WTC11 (cell line): ENCODE measurements at regions not wholly inside any gene's neighbourhood (a gene's known extent, or its start where the extent isn't known, plus 50 kb on each side); places are given as distances from the start of the nearest gene placed in this dataset.
A peak's percentile ranks its signal among the peaks of the same experiment; 100 is the strongest.

Experiments used
- ATAC-seq: fragments of 200-7000 bp; cut with Tn5 transposase; 2 replicates; pipeline ENCODE4 v1.10.0; 2021; ENCODE audit warnings: mild to moderate bottlenecking, moderate library complexity
- CTCF ChIA-PET: fragments of 300-600 bp; sonication (Branson Sonifier 250); formaldehyde crosslinking; loops from one replicate; lab custom pipeline; 2021; ENCODE audit warnings: antibody characterized with exemption; lab: Charles Lee
- POLR2A ChIA-PET: fragments of 350-600 bp; sonication (Branson Sonifier 250); formaldehyde crosslinking; loops from one replicate; lab custom pipeline; 2021; ENCODE audit warnings: antibody characterized with exemption; lab: Charles Lee
- DNase-seq: peaks from one replicate; pipeline ENCODE4 v3.0.0; 2021; ENCODE audit warnings: low spot score
- H3K27ac Mint-ChIP-seq: 2 replicates; pipeline ENCODE4 v1.8.0; 2021; ENCODE audit warnings: mixed read lengths
- H3K27me3 Mint-ChIP-seq: 2 replicates; pipeline ENCODE4 v1.8.0; 2021; ENCODE audit warnings: low read depth, mild to moderate bottlenecking, moderate library complexity, mixed read lengths
- H3K36me3 Mint-ChIP-seq: 2 replicates; pipeline ENCODE4 v1.8.0; 2021; ENCODE audit warnings: mixed read lengths
- H3K4me1 Mint-ChIP-seq: 2 replicates; pipeline ENCODE4 v1.8.0; 2022; ENCODE audit warnings: mixed read lengths
- H3K4me3 Mint-ChIP-seq: 2 replicates; pipeline ENCODE4 v1.8.0; 2021; ENCODE audit warnings: mild to moderate bottlenecking, moderate library complexity, mixed read lengths
- H3K9me3 Mint-ChIP-seq: 2 replicates; pipeline ENCODE4 v1.8.0; 2021; ENCODE audit warnings: mixed read lengths
- GTF2I ChIP-seq: fragments of 250-450 bp; sonication (Bioruptor Pico); conservative IDR thresholded peaks from 2 replicates; pipeline ENCODE4 v1.4.0; 2021; ENCODE audit warnings: mild to moderate bottlenecking
- TF ChIP-seq, protein P1 (sequence below): sonication (generic); formaldehyde crosslinking; IDR thresholded peaks from 2 replicates; pipeline ENCODE4 v1.8.1; 2023; ENCODE audit warnings: mild to moderate bottlenecking, missing genetic modification reagents, moderate library complexity
- TF ChIP-seq, protein P2 (sequence below): sonication (generic); formaldehyde crosslinking; IDR thresholded peaks from 2 replicates; pipeline ENCODE4 v1.8.1; 2023; ENCODE audit warnings: mild to moderate bottlenecking, missing genetic modification reagents, borderline replicate concordance
- TF ChIP-seq, protein P3 (sequence below): sonication (generic); formaldehyde crosslinking; IDR thresholded peaks from 2 replicates; pipeline ENCODE4 v1.8.0; 2022; ENCODE audit warnings: missing genetic modification reagents
- TF ChIP-seq, protein P4 (sequence below): sonication (generic); formaldehyde crosslinking; IDR thresholded peaks from 2 replicates; pipeline ENCODE4 v1.8.0; 2022; ENCODE audit warnings: mild to moderate bottlenecking, missing genetic modification reagents
- TF ChIP-seq, protein P5 (sequence below): sonication (generic); formaldehyde crosslinking; IDR thresholded peaks from 2 replicates; pipeline ENCODE4 v1.8.1; 2022; ENCODE audit warnings: missing genetic modification reagents, borderline replicate concordance
- TF ChIP-seq, protein P6 (sequence below): sonication (generic); formaldehyde crosslinking; IDR thresholded peaks from 2 replicates; pipeline ENCODE4 v1.8.1; 2023; ENCODE audit warnings: mild to moderate bottlenecking, missing genetic modification reagents, moderate library complexity

DNA sequence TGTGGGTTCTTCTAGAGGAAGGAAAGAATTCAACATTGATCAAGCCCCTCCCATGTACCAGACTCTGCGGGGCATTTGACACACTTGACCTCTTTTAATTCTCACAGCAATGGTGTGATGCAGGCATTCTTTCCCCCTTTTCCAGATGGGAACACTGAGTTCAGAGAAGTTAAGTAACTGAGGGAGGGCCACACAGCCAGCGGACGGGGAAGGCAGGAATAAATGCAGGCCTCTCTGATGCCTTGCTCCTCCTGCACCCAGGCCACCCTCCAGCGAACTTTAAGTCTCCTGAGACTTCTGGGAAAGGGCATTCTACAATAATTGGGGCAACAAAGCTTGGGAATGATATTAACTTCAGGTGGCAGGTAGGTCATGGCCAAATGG, 227.4 kb downstream of the UACA start (continued):
- TF ChIP-seq, protein P1, sequence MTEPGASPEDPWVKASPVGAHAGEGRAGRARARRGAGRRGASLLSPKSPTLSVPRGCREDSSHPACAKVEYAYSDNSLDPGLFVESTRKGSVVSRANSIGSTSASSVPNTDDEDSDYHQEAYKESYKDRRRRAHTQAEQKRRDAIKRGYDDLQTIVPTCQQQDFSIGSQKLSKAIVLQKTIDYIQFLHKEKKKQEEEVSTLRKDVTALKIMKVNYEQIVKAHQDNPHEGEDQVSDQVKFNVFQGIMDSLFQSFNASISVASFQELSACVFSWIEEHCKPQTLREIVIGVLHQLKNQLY (CRISPR knock-in tag) = no peak
- TF ChIP-seq, protein P2, sequence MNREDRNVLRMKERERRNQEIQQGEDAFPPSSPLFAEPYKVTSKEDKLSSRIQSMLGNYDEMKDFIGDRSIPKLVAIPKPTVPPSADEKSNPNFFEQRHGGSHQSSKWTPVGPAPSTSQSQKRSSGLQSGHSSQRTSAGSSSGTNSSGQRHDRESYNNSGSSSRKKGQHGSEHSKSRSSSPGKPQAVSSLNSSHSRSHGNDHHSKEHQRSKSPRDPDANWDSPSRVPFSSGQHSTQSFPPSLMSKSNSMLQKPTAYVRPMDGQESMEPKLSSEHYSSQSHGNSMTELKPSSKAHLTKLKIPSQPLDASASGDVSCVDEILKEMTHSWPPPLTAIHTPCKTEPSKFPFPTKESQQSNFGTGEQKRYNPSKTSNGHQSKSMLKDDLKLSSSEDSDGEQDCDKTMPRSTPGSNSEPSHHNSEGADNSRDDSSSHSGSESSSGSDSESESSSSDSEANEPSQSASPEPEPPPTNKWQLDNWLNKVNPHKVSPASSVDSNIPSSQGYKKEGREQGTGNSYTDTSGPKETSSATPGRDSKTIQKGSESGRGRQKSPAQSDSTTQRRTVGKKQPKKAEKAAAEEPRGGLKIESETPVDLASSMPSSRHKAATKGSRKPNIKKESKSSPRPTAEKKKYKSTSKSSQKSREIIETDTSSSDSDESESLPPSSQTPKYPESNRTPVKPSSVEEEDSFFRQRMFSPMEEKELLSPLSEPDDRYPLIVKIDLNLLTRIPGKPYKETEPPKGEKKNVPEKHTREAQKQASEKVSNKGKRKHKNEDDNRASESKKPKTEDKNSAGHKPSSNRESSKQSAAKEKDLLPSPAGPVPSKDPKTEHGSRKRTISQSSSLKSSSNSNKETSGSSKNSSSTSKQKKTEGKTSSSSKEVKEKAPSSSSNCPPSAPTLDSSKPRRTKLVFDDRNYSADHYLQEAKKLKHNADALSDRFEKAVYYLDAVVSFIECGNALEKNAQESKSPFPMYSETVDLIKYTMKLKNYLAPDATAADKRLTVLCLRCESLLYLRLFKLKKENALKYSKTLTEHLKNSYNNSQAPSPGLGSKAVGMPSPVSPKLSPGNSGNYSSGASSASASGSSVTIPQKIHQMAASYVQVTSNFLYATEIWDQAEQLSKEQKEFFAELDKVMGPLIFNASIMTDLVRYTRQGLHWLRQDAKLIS (CRISPR knock-in tag) = no peak
- TF ChIP-seq, protein P3, sequence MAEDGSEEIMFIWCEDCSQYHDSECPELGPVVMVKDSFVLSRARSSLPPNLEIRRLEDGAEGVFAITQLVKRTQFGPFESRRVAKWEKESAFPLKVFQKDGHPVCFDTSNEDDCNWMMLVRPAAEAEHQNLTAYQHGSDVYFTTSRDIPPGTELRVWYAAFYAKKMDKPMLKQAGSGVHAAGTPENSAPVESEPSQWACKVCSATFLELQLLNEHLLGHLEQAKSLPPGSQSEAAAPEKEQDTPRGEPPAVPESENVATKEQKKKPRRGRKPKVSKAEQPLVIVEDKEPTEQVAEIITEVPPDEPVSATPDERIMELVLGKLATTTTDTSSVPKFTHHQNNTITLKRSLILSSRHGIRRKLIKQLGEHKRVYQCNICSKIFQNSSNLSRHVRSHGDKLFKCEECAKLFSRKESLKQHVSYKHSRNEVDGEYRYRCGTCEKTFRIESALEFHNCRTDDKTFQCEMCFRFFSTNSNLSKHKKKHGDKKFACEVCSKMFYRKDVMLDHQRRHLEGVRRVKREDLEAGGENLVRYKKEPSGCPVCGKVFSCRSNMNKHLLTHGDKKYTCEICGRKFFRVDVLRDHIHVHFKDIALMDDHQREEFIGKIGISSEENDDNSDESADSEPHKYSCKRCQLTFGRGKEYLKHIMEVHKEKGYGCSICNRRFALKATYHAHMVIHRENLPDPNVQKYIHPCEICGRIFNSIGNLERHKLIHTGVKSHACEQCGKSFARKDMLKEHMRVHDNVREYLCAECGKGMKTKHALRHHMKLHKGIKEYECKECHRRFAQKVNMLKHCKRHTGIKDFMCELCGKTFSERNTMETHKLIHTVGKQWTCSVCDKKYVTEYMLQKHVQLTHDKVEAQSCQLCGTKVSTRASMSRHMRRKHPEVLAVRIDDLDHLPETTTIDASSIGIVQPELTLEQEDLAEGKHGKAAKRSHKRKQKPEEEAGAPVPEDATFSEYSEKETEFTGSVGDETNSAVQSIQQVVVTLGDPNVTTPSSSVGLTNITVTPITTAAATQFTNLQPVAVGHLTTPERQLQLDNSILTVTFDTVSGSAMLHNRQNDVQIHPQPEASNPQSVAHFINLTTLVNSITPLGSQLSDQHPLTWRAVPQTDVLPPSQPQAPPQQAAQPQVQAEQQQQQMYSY (CRISPR knock-in tag) = no peak
- TF ChIP-seq, protein P4, sequence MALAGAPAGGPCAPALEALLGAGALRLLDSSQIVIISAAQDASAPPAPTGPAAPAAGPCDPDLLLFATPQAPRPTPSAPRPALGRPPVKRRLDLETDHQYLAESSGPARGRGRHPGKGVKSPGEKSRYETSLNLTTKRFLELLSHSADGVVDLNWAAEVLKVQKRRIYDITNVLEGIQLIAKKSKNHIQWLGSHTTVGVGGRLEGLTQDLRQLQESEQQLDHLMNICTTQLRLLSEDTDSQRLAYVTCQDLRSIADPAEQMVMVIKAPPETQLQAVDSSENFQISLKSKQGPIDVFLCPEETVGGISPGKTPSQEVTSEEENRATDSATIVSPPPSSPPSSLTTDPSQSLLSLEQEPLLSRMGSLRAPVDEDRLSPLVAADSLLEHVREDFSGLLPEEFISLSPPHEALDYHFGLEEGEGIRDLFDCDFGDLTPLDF (CRISPR knock-in tag) = no peak
- TF ChIP-seq, protein P5, sequence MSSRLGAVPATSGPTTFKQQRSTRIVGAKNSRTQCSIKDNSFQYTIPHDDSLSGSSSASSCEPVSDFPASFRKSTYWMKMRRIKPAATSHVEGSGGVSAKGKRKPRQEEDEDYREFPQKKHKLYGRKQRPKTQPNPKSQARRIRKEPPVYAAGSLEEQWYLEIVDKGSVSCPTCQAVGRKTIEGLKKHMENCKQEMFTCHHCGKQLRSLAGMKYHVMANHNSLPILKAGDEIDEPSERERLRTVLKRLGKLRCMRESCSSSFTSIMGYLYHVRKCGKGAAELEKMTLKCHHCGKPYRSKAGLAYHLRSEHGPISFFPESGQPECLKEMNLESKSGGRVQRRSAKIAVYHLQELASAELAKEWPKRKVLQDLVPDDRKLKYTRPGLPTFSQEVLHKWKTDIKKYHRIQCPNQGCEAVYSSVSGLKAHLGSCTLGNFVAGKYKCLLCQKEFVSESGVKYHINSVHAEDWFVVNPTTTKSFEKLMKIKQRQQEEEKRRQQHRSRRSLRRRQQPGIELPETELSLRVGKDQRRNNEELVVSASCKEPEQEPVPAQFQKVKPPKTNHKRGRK (CRISPR knock-in tag) = no peak

DNA sequence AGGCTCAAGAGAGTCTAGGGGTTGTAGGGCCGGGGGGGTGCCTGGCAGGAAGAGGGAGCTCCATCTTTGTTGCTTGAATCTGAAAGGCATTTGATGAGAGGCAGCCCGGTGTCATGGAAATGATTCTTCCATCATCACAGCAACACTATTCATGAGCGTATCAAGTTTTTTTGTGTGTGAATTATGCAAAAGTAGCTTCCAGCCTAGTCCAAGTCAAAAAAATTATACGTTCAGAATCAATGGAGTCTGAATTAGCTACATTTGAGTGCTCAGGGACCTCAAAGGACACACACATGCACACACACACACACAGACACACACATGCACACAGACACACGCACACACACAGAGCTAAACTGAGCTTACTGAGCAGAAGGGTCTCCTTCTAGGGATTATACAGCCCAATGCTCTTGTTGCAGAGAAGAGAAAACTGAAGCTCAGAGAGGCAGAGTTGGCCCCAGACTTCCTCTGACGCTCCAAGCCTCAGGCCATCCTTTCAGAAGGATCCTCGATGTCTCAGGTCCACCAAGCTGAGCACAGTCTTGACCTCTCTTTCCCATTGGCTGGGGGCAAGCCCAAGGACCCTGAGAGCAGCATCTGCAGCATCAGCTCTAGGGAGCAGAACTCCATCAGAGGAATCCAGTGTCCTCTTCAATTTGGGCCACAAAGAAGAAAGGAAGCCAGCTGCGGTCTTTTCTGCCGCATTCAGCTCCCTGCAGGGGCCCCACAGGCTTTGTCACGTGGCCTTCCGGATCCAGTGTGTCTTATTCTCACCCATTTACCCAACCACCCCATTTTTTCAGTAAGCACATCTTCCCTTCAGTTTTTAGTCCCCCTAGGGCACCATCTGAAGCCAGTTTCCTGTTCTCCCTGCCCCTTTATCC, 228.0 kb downstream of the UACA start:
- H3K36me3 Mint-ChIP-seq = no peaks in the 10 kb centered on the region
- no peaks in the 10 kb centered on the region for H3K27me3 Mint-ChIP-seq
- TF ChIP-seq, protein P6, sequence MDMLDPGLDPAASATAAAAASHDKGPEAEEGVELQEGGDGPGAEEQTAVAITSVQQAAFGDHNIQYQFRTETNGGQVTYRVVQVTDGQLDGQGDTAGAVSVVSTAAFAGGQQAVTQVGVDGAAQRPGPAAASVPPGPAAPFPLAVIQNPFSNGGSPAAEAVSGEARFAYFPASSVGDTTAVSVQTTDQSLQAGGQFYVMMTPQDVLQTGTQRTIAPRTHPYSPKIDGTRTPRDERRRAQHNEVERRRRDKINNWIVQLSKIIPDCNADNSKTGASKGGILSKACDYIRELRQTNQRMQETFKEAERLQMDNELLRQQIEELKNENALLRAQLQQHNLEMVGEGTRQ (CRISPR knock-in tag) = peak; percentile 55
- TF ChIP-seq GTF2I (CRISPR knock-in tag) = no peak
- ChIA-PET POLR2A (interaction anchor here (0.6 kb wide), 1 partner anchor 1861 kb away, joined by 5 read pairs; no protein-coding TSS in a partner anchor), CTCF (interaction anchor here (0.6 to 3.6 kb wide), 9 partner anchors 24 to 1057 kb away, joined by 3 to 10 read pairs (median 6); no protein-coding TSS in a partner anchor)
- H3K9me3 Mint-ChIP-seq = no peaks in the 10 kb centered on the region
- H3K27ac Mint-ChIP-seq = no peak overlapping the region
- ATAC-seq = no peak
- H3K4me3 Mint-ChIP-seq = no peak overlapping the region
- no peak for DNase-seq
- peaks cover 27% of the 10 kb centered on the region for H3K4me1 Mint-ChIP-seq
